ENCODE measurements at regions not wholly inside any gene's neighbourhood (a gene's known extent, or its start where the extent isn't known, plus 50 kb on each side); places are given as distances from the start of the nearest gene placed in this dataset.

- peaks cover 11% of the 10 kb centered on the region for H3K9me3 Mint-ChIP-seq
- no peak for TF ChIP-seq CTCF (IDR thresholded peaks at IDR 0.05; ENCODE audit: unreplicated experiment in 3 of 3)
- no peaks in the 10 kb centered on the region for H3K27me3 Mint-ChIP-seq (ENCODE audit: low read depth)
Measured at GRCh38 chr10:53269482-53269881, 496.9 kb upstream of the MBL2 start.

GRCh38 chr10:53260213-53260612, 487.6 kb upstream of the MBL2 start:
- no peaks in the 10 kb centered on the region for H3K36me3 Mint-ChIP-seq (ENCODE audit: low read depth)
- no peak for TF ChIP-seq CTCF (IDR thresholded peaks at IDR 0.05; ENCODE audit: unreplicated experiment in 3 of 3)
- no peak overlapping the region for H3K4me3 Mint-ChIP-seq
- H3K27ac Mint-ChIP-seq = no peak overlapping the region
- H3K27me3 Mint-ChIP-seq (ENCODE audit: low read depth) = no peaks in the 10 kb centered on the region
- H3K4me1 Mint-ChIP-seq = no peaks in the 10 kb centered on the region
- no peaks in the 10 kb centered on the region for H3K9me3 Mint-ChIP-seq

More at GRCh38 chr10:53269482-53269881, 496.9 kb upstream of the MBL2 start:
- Mint-ChIP-seq H3K36me3 (ENCODE audit: low read depth) (no peaks in the 10 kb centered on the region), H3K27ac (no peak overlapping the region), H3K4me1 (no peaks in the 10 kb centered on the region), H3K4me3 (no peak overlapping the region)

DNA sequence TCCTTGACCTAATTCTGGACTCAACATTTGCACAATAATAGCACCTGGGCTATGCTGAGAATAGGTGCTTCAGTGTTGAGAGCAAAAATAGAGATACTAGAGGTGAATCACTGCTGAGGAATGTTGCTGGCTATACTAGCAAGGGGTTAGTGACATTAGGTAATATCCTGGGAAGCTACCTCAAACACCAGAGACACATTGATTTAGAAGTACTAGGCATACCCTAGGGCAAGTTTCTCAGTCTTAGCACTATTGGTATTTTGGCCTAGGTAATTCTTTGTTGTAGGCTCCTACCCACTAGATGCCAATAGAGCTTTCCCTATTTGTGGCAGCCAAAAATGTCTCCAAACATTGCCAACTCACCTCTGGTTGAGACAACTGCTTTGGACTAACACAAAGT, 484.0 kb upstream of the MBL2 start:
- Mint-ChIP-seq H3K4me3 (no peak overlapping the region), H3K27me3 (ENCODE audit: low read depth) (no peaks in the 10 kb centered on the region), H3K27ac (no peak overlapping the region), H3K9me3 (peaks cover 7% of the 10 kb centered on the region), H3K36me3 (ENCODE audit: low read depth) (no peaks in the 10 kb centered on the region), H3K4me1 (no peaks in the 10 kb centered on the region)
- no peak for TF ChIP-seq CTCF (IDR thresholded peaks at IDR 0.05; ENCODE audit: unreplicated experiment in 3 of 3)

DNA sequence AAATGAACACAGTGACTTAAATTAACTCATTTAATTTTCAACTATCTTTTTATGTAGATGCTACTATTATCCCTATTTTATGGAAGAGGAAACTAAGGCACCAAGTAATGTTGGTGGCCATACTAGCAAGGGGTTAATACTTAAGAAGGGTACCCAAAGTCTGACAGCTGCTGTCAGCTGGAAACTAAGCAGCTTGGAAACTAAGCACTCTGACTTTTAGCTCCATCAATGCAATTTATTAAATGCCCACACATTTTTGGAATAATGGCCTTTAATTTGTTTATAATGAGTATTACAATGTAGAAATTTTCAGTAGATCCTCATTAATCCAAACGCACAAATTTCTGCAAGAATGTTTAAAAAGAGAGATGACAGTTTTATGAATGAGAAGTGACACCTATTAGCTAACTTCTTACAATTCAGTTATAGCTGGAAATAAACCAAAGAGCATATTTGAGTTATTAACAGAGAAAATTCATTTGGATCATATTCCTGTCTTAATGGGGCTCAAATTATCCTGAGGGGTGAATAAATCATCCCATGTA, 483.1 kb upstream of the MBL2 start:
- peaks cover 7% of the 10 kb centered on the region for H3K9me3 Mint-ChIP-seq
- no peaks in the 10 kb centered on the region for H3K4me1 Mint-ChIP-seq
- no peak overlapping the region for H3K4me3 Mint-ChIP-seq
- no peaks in the 10 kb centered on the region for H3K27me3 Mint-ChIP-seq (ENCODE audit: low read depth)
- TF ChIP-seq CTCF (IDR thresholded peaks at IDR 0.05; ENCODE audit: unreplicated experiment in 3 of 3) = no peak
- no peak overlapping the region for H3K27ac Mint-ChIP-seq
- H3K36me3 Mint-ChIP-seq (ENCODE audit: low read depth) = no peaks in the 10 kb centered on the region

- TF ChIP-seq CTCF (IDR thresholded peaks at IDR 0.05; ENCODE audit: unreplicated experiment in 3 of 3) = no peak
- peaks cover 14% of the 10 kb centered on the region for H3K9me3 Mint-ChIP-seq
Measured at GRCh38 chr10:53253221-53253620, 480.6 kb upstream of the MBL2 start.

DNA sequence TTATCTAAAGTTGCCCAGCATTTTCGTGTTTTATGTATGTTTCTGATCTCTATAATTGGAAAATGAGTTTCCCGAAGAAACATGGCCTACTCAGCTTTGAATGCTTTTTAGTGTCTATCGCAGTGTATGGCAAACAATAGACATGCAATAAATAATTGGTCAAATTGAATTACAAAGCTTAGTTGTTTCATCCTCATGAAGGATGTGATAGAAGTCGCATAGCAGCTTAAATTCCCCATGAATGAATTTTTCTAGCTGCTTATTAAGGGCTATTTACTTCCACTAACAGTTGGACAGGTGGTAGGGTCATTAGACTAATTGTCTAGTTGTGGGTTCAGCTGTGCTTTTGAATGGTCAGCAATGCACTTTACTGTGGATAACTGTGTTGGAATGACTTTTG, 467.3 kb upstream of the MBL2 start:
- Mint-ChIP-seq H3K9me3 (no peaks in the 10 kb centered on the region), H3K27me3 (ENCODE audit: low read depth) (no peaks in the 10 kb centered on the region), H3K4me1 (peaks cover 6% of the 10 kb centered on the region), H3K36me3 (ENCODE audit: low read depth) (no peaks in the 10 kb centered on the region), H3K27ac (no peak overlapping the region), H3K4me3 (no peak overlapping the region)
- no peak for TF ChIP-seq CTCF (IDR thresholded peaks at IDR 0.05; ENCODE audit: unreplicated experiment in 3 of 3)

More at GRCh38 chr10:53253221-53253620, 480.6 kb upstream of the MBL2 start:
- no peak overlapping the region for H3K4me3 Mint-ChIP-seq
- H3K4me1 Mint-ChIP-seq = no peaks in the 10 kb centered on the region
- H3K27ac Mint-ChIP-seq = no peak overlapping the region
- no peaks in the 10 kb centered on the region for H3K36me3 Mint-ChIP-seq (ENCODE audit: low read depth)
- H3K27me3 Mint-ChIP-seq (ENCODE audit: low read depth) = no peaks in the 10 kb centered on the region
